GM12891 (cell line): ENCODE measurements at regions not wholly inside any gene's neighbourhood (a gene's known extent, or its start where the extent isn't known, plus 50 kb on each side); places are given as distances from the start of the nearest gene placed in this dataset.

Source experiments
- PAX5 ChIP-seq: IDR thresholded peaks from 2 replicates; pipeline ENCODE4 v1.6.1; 2011; ENCODE audit warnings: low read length, moderate library complexity, mild to moderate bottlenecking; ENCODE audit not compliant: insufficient read depth, severe bottlenecking
- POLR2A ChIP-seq: IDR thresholded peaks from 2 replicates; pipeline ENCODE4 v1.6.1; 2011; ENCODE audit warnings: low read depth, low read length, control low read depth
- POLR2AphosphoS5 ChIP-seq: IDR thresholded peaks from 2 replicates; pipeline ENCODE4 v1.6.1; 2011; ENCODE audit warnings: low read depth, low read length, control low read depth
- POU2F2 ChIP-seq: IDR thresholded peaks from 2 replicates; pipeline ENCODE4 v1.6.1; 2011; ENCODE audit warnings: low read depth, mild to moderate bottlenecking, control low read depth, low read length, moderate library complexity
- SPI1 ChIP-seq: IDR thresholded peaks from 2 replicates; pipeline ENCODE4 v1.6.1; 2011; ENCODE audit warnings: low read depth, low read length, control low read depth
- TAF1 ChIP-seq: IDR thresholded peaks from 2 replicates; pipeline ENCODE4 v1.6.1; 2011; ENCODE audit warnings: low read depth, low read length, control low read depth

- TF ChIP-seq POLR2A (no peak), PAX5 (no peak), POLR2AphosphoS5 (no peak), TAF1 (no peak), SPI1 (no peak), POU2F2 (no peak)
These were observed 125.2 kb upstream of the HDAC4 start for GRCh38 chr2:239526038-239526437.
